NOMO-1 treated with dmso at 0.1 percent for 144 hours (cell line): ENCODE measurements at regions not wholly inside any gene's neighbourhood (a gene's known extent, or its start where the extent isn't known, plus 50 kb on each side); places are given as distances from the start of the nearest gene placed in this dataset.

Experiments used
- DNase-seq: peaks from one replicate; lab custom pipeline; 2025; ENCODE audit not compliant: unreplicated experiment; lab: John Stamatoyannopoulos, UW

GRCh38 chr11:122323754-122324421, 207.9 kb upstream of the BLID start:
- no peak for DNase-seq

GRCh38 chr11:122322329-122322728, 206.3 kb upstream of the BLID start:
- DNase-seq = no peak

- no peak for DNase-seq
Measured at GRCh38 chr11:122320671-122321070, 204.7 kb upstream of the BLID start.

GRCh38 chr11:122319691-122320620, 203.9 kb upstream of the BLID start:
- peak; percentile 15 for DNase-seq

GRCh38 chr11:122319085-122319484, 203.1 kb upstream of the BLID start:
- DNase-seq = no peak

- DNase-seq = no peak
Measured at GRCh38 chr11:122317305-122317704, 201.3 kb upstream of the BLID start.

GRCh38 chr11:122313581-122313980, 197.6 kb upstream of the BLID start:
- no peak for DNase-seq

GRCh38 chr11:122311216-122311755, 195.3 kb upstream of the BLID start:
- DNase-seq = no peak

- no peak for DNase-seq
Measured at GRCh38 chr11:122310766-122311165, 194.8 kb upstream of the BLID start.

GRCh38 chr11:122309262-122309925, 193.4 kb upstream of the BLID start:
- no peak for DNase-seq

GRCh38 chr11:122308226-122308625, 192.2 kb upstream of the BLID start:
- DNase-seq = no peak

- no peak for DNase-seq
Measured at GRCh38 chr11:122307476-122308035, 191.5 kb upstream of the BLID start.

- no peak for DNase-seq
Measured at GRCh38 chr11:122306831-122307391, 190.9 kb upstream of the BLID start.

- DNase-seq = no peak
Measured at GRCh38 chr11:122305426-122306320, 189.7 kb upstream of the BLID start.

- DNase-seq = no peak
Measured at GRCh38 chr11:122304973-122305372, 189.0 kb upstream of the BLID start.

- DNase-seq = no peak
Measured at GRCh38 chr11:122304306-122304705, 188.3 kb upstream of the BLID start.

GRCh38 chr11:122294041-122294440, 178.0 kb upstream of the BLID start:
- no peak for DNase-seq

GRCh38 chr11:122293296-122294023, 177.4 kb upstream of the BLID start:
- no peak for DNase-seq

GRCh38 chr11:122287401-122287800, 171.4 kb upstream of the BLID start:
- no peak for DNase-seq
